ENCODE measurements at regions not wholly inside any gene's neighbourhood (a gene's known extent, or its start where the extent isn't known, plus 50 kb on each side); places are given as distances from the start of the nearest gene placed in this dataset.

- Histone ChIP-seq H3K9me3 (ENCODE audit: low read length) (peaks cover 5% of the 10 kb centered on the region; the same call in 1 of the 2 replicates), H3K9ac (ENCODE audit: low read length) (no peak overlapping the region), H3K27ac (ENCODE audit: low read depth, low read length, poor library complexity, severe bottlenecking) (no peak overlapping the region), H3K4me1 (ENCODE audit: insufficient read depth, low read length, severe bottlenecking) (peaks cover 4% of the 10 kb centered on the region), H3K4me2 (ENCODE audit: low read length) (no peak overlapping the region), H3K27me3 (ENCODE audit: insufficient read depth, low read length) (no peaks in the 10 kb centered on the region), H4K20me1 (ENCODE audit: insufficient read depth, low read length) (no peaks in the 10 kb centered on the region), H3K4me3 (ENCODE audit: low read depth, low read length, poor library complexity, severe bottlenecking) (no peak overlapping the region), H3F3A (ENCODE audit: insufficient read depth, low read length) (no peaks in the 10 kb centered on the region), H3K79me2 (ENCODE audit: insufficient read depth, low read length) (no peaks in the 10 kb centered on the region), H2AFZ (ENCODE audit: low read length) (no peak overlapping the region), H3K9me2 (ENCODE audit: low read depth, low read length) (no peaks in the 10 kb centered on the region), H3K36me3 (ENCODE audit: insufficient read depth, low read length) (no peaks in the 10 kb centered on the region)
- TF ChIP-seq EZH2 (IDR thresholded peaks at IDR 0.05; ENCODE audit: borderline replicate concordance, low read length) (no peak), CTCF (IDR thresholded peaks at IDR 0.05; ENCODE audit: low read length) (no peak)
Measured at GRCh38 chr18:25456334-25457010, 104.5 kb upstream of the ZNF521 start.

- Histone ChIP-seq H4K20me1 (ENCODE audit: insufficient read depth, low read length) (no peaks in the 10 kb centered on the region), H3F3A (ENCODE audit: insufficient read depth, low read length) (no peaks in the 10 kb centered on the region), H3K36me3 (ENCODE audit: insufficient read depth, low read length) (no peaks in the 10 kb centered on the region), H3K4me3 (ENCODE audit: low read depth, low read length, poor library complexity, severe bottlenecking) (no peak overlapping the region), H3K9me3 (ENCODE audit: low read length) (peaks cover 9% of the 10 kb centered on the region; the same call in 1 of the 2 replicates), H3K27me3 (ENCODE audit: insufficient read depth, low read length) (no peaks in the 10 kb centered on the region), H2AFZ (ENCODE audit: low read length) (no peak overlapping the region), H3K4me1 (ENCODE audit: insufficient read depth, low read length, severe bottlenecking) (peaks cover 4% of the 10 kb centered on the region), H3K4me2 (ENCODE audit: low read length) (no peak overlapping the region), H3K9ac (ENCODE audit: low read length) (no peak overlapping the region), H3K79me2 (ENCODE audit: insufficient read depth, low read length) (no peaks in the 10 kb centered on the region), H3K27ac (ENCODE audit: low read depth, low read length, poor library complexity, severe bottlenecking) (no peak overlapping the region), H3K9me2 (ENCODE audit: low read depth, low read length) (no peaks in the 10 kb centered on the region)
- no peak for TF ChIP-seq EZH2 (IDR thresholded peaks at IDR 0.05; ENCODE audit: borderline replicate concordance, low read length)
- no peak for TF ChIP-seq CTCF (IDR thresholded peaks at IDR 0.05; ENCODE audit: low read length)
Measured at GRCh38 chr18:25455646-25456045, 103.7 kb upstream of the ZNF521 start.

GRCh38 chr18:25455159-25455558 is 103.2 kb upstream of the ZNF521 start:
- Histone ChIP-seq H3K9me3 (ENCODE audit: low read length) (peaks cover 9% of the 10 kb centered on the region; the same call in 1 of the 2 replicates), H3K4me3 (ENCODE audit: low read depth, low read length, poor library complexity, severe bottlenecking) (no peak overlapping the region), H3K4me1 (ENCODE audit: insufficient read depth, low read length, severe bottlenecking) (peaks cover 4% of the 10 kb centered on the region), H4K20me1 (ENCODE audit: insufficient read depth, low read length) (no peaks in the 10 kb centered on the region), H3K4me2 (ENCODE audit: low read length) (no peak overlapping the region), H3F3A (ENCODE audit: insufficient read depth, low read length) (no peaks in the 10 kb centered on the region), H3K36me3 (ENCODE audit: insufficient read depth, low read length) (no peaks in the 10 kb centered on the region), H3K27ac (ENCODE audit: low read depth, low read length, poor library complexity, severe bottlenecking) (no peak overlapping the region), H3K79me2 (ENCODE audit: insufficient read depth, low read length) (no peaks in the 10 kb centered on the region), H3K9me2 (ENCODE audit: low read depth, low read length) (no peaks in the 10 kb centered on the region), H3K9ac (ENCODE audit: low read length) (no peak overlapping the region), H2AFZ (ENCODE audit: low read length) (no peak overlapping the region), H3K27me3 (ENCODE audit: insufficient read depth, low read length) (no peaks in the 10 kb centered on the region)
- TF ChIP-seq EZH2 (IDR thresholded peaks at IDR 0.05; ENCODE audit: borderline replicate concordance, low read length) (no peak), CTCF (IDR thresholded peaks at IDR 0.05; ENCODE audit: low read length) (no peak)

Measured in OCI-LY1 (cell line).